GM21528 (cell line): ENCODE measurements at regions not wholly inside any gene's neighbourhood (a gene's known extent, or its start where the extent isn't known, plus 50 kb on each side); places are given as distances from the start of the nearest gene placed in this dataset.
"Not testable (repeated sequence)": the region's sequence is repeated elsewhere in the genome, so short reads cannot be mapped to it uniquely, and the experiment has no call there.

Source experiments
- ATAC-seq: cut with Tn5 transposase; IDR thresholded peaks from one replicate; pipeline ENCODE4 v1.9.1; 2021; ENCODE audit warnings: mild to moderate bottlenecking, moderate library complexity; ENCODE audit not compliant: unreplicated experiment, low FRiP score

GRCh38 chr4:63325140-63325539 lies 1084.1 kb downstream of the TECRL start:
- no peak for ATAC-seq

GRCh38 chr4:63316633-63317032 lies 1092.6 kb downstream of the TECRL start:
- ATAC-seq = no peak

GRCh38 chr4:63315651-63316050 lies 1093.6 kb downstream of the TECRL start:
- ATAC-seq = no peak

GRCh38 chr4:63308697-63309096 lies 1100.6 kb downstream of the TECRL start:
- ATAC-seq = no peak

GRCh38 chr4:63302792-63303191 lies 1106.5 kb downstream of the TECRL start:
- no peak for ATAC-seq

GRCh38 chr4:63302078-63302477 lies 1107.2 kb downstream of the TECRL start:
- no peak for ATAC-seq

GRCh38 chr4:63296773-63297172 lies 1112.5 kb downstream of the TECRL start:
- no peak for ATAC-seq

DNA sequence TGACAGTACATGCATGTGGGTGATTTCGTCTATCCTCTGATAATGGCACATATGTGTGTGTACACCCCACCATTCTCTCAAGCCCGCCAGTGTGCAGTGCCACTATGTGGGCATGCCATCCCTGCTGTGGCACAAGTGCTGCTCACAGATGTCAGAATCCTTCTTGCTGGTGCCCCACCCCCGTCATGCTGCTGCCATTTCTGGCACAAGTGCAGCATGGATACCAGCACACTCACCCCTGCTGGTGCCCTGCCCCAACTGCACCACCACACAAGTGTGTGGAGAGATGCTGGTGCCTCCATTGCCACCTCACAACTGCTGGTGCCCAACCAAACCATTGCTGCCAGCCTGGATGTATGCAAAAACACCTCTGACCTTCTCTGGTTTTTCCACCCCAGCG lies 1133.8 kb downstream of the TECRL start:
- no peak for ATAC-seq

DNA sequence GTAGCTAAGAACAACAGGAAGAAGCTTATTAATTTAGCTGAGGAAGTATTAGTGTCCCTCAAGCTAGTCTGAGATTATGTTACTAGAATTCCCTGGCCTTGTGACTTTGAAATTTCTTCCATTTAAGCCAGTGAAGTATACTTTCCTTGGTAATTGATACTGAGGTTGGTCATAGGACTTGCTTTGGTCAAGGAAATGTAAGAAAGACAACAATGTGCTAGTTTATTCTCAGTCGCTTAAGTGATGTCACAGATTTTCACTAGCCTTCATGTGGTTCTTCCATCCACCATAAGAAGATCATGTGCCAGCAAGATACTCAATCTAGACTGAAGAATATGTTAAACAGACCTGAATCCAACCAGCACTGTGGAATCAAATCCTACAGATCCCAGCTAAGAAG lies 1140.1 kb downstream of the TECRL start:
- ATAC-seq = no peak

- ATAC-seq = no peak
Observed at GRCh38 chr4:63233671-63234070, 1175.6 kb downstream of the TECRL start.

GRCh38 chr4:63232058-63232457 lies 1177.2 kb downstream of the TECRL start:
- ATAC-seq = no peak

- no peak for ATAC-seq
Observed at GRCh38 chr4:63226229-63226628, 1183.0 kb downstream of the TECRL start.

DNA sequence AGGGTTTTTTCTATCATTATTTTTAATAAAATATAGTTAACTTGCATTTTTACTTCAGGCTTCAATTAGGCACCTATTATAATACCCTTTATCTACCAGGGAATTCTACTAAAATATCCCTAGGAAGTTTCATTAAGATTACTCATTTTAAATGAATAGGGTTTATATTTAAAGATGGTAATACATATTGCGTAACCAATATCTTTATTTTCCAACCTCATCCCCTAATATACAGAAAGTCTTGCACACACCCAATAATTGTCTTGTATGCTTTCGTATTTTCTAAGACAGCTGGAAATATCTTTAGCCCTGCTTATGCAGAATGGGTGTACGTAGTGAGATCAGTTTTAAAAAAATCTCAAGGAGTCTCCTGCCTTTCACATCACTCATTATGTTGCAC lies 1186.8 kb downstream of the TECRL start:
- ATAC-seq = no peak

- ATAC-seq = no peak
Observed at GRCh38 chr4:63221477-63221876, 1187.8 kb downstream of the TECRL start.

DNA sequence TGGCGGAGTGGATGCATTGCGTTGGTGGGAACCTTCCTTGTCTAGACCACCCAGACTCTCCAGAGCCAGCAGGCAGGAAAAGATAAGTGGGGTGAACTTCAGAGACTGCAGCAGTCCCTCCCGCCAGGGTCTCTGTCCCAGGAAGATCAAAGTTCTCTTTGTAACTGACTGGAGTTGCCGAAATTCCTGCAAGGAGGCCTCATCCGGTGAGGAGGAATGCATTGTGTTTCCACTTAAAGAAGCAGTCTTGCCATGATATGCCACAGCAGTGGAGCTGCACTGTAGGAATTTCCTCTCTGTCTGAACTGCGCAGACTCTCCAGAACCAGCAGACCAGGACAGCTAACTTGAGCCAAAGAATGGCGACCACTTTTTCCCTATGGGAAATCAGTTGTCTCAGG lies 1190.4 kb downstream of the TECRL start:
- no peak for ATAC-seq

DNA sequence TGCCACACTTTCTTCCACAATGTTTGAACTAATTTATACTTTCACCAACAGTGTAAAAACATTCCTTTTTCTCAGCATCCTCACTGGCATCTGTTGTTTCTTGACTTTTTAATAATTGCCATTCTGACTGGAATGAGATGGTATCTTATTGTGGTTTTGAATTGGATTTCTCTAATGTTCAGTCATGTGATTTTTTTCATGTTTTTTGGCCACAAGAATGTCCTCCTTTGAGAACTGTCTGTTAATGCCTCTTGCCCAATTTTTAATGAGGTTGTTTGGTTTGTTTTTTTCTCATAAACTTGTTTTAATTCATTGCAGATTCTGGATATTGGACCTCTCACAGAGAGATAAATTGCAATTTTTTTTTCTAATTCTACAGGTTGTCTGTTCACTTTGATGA lies 1195.2 kb downstream of the TECRL start:
- no peak for ATAC-seq

DNA sequence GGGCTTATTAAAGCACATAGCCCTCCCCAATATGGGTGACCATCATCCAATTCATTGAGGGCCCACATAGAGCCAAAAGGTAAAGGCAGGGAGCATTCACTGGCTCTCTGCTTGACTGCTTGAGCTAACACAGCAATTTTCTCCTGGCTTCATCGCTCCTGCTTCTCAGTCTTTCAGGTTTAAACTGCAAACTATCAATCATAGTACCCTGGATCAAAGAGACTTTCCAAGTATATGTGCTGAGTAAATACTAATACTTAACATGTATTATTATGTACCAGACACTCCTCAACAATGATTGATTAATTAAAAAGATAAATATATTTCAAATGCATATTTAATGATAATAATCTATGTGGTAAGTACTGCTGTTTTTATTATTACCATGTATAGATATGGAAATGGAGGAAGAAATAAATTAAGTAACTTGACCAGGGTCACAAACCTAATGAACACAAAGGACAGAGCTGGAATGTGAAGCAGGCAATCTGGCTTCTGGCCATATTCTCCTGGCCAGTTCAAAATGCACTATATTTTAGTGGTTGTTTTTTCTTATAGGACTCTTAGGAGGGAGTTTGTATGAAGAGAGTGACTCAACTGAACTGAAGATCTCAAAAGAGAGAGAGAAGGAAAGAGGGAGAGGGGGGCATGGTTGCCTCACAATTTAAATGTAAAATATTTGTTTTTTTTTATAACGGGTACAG lies 1197.3 kb downstream of the TECRL start:
- no peak for ATAC-seq

DNA sequence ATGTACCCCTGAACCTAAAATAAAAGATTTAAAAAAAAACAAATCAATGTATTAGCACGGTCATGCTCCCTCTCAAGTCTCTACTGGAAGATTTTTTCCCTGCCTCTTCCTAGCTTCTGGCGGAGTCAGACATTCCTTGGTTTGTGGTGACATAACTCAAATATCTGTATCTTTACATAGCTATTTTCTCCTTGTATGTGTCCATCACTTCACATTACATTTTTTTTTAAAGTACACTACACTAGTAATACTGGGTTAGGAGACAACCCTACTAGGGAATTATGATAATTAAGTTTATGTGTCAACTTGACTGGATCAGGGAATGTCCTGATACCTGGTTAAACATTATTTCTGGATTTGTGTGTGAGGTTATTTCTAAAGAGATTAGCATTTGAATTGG lies 1197.9 kb downstream of the TECRL start:
- ATAC-seq = no peak

DNA sequence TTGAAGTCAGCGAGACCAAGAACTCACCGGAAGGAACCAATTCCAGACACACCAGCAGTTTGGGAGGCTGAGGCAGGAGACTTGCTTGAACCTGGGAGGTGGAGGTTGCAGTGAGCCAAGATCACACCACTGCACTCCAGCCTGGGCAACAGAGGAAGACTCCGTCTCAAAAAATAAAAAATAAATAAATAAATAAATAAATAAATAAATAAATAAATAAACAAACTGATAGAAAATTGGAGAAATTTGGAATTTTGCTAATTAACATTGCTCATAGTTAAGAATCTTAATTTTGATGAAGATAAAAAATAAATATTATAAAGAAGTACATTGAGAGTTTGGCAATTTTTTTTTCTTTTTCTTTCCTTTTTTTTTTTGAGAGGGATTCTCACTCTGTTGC lies 1216.2 kb downstream of the TECRL start:
- not testable (repeated sequence) for ATAC-seq

GRCh38 chr4:63171341-63171740 lies 1237.9 kb downstream of the TECRL start:
- no peak for ATAC-seq

GRCh38 chr4:63170923-63171322 lies 1238.3 kb downstream of the TECRL start:
- no peak for ATAC-seq

- no peak for ATAC-seq
Observed at GRCh38 chr4:63169836-63170235, 1239.4 kb downstream of the TECRL start.

DNA sequence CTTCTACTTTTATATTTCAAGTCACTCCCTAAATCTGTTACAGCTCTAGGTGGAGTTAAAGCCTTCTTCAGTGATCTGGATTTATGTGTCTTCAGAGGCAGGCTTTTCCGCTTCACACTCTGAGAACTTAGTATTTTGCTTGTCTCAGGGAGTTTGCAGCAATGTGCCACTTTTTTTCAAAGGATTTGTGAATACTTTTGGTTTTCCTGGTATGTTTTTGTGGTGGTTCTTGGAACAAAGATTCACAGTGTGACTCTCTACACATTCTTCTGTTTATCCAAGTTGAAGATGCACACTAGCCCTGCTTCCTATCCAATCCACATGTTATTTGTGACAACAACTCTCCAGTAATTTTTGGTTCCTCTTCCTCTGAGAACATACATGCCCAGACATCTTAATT lies 1253.7 kb downstream of the TECRL start:
- ATAC-seq = no peak
